Osteocyte (in vitro differentiated cells): ENCODE measurements at regions not wholly inside any gene's neighbourhood (a gene's known extent, or its start where the extent isn't known, plus 50 kb on each side); places are given as distances from the start of the nearest gene placed in this dataset.

ENCODE experiments used
- DNase-seq: peaks from one replicate; pipeline ENCODE4 v3.0.0; 2021; ENCODE audit warnings: mixed read lengths; ENCODE audit not compliant: unreplicated experiment; ENCODE audit errors: extremely low spot score
- H3K27ac Mint-ChIP-seq: one replicate; pipeline ENCODE4 v1.8.0; 2021; ENCODE audit warnings: mild to moderate bottlenecking, mixed read lengths; ENCODE audit not compliant: unreplicated experiment
- H3K27me3 Mint-ChIP-seq: one replicate; pipeline ENCODE4 v1.8.0; 2021; ENCODE audit warnings: mixed read lengths; ENCODE audit not compliant: unreplicated experiment
- H3K36me3 Mint-ChIP-seq: one replicate; pipeline ENCODE4 v1.8.0; 2021; ENCODE audit warnings: mixed read lengths; ENCODE audit not compliant: unreplicated experiment
- H3K4me1 Mint-ChIP-seq: one replicate; pipeline ENCODE4 v1.8.0; 2021; ENCODE audit warnings: mixed read lengths; ENCODE audit not compliant: unreplicated experiment
- H3K4me3 Mint-ChIP-seq: one replicate; pipeline ENCODE4 v1.8.0; 2021; ENCODE audit warnings: mild to moderate bottlenecking, moderate library complexity, mixed read lengths; ENCODE audit not compliant: unreplicated experiment
- H3K9me3 Mint-ChIP-seq: one replicate; pipeline ENCODE4 v1.8.0; 2021; ENCODE audit warnings: mixed read lengths; ENCODE audit not compliant: unreplicated experiment
- TF ChIP-seq, protein P1 (sequence below): fragments of 200-600 bp; sonication (generic); IDR thresholded peaks from 2 replicates; pipeline ENCODE4 v1.5.0; 2021; ENCODE audit warnings: antibody characterized with exemption, mild to moderate bottlenecking, moderate library complexity

DNA sequence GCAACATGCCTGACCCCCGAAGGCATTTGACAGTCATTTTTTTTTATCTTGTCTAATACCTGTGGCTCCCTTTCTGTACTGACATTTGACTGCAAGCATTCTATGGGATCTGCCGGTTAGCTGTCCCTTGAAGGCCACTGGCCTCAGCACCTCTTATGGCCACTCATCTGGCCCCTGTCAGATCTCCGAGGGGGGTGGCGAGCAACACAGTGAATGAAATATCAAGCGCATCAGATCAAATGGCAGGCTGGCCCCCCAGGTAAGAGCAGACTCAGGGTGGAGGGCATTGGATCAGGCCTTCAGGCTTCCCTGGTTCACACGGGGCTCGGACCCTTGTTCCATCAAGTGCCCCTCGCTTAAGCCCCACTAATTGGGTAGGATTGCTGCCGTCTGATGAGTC is 199.6 kb upstream of the MKI67 start:
- Mint-ChIP-seq H3K9me3 (peaks cover 40% of the 10 kb centered on the region), H3K4me1 (no peaks in the 10 kb centered on the region), H3K27me3 (no peaks in the 10 kb centered on the region), H3K4me3 (no peak overlapping the region), H3K27ac (no peak overlapping the region), H3K36me3 (no peaks in the 10 kb centered on the region)
- DNase-seq, result no peak
- TF ChIP-seq, protein P1, sequence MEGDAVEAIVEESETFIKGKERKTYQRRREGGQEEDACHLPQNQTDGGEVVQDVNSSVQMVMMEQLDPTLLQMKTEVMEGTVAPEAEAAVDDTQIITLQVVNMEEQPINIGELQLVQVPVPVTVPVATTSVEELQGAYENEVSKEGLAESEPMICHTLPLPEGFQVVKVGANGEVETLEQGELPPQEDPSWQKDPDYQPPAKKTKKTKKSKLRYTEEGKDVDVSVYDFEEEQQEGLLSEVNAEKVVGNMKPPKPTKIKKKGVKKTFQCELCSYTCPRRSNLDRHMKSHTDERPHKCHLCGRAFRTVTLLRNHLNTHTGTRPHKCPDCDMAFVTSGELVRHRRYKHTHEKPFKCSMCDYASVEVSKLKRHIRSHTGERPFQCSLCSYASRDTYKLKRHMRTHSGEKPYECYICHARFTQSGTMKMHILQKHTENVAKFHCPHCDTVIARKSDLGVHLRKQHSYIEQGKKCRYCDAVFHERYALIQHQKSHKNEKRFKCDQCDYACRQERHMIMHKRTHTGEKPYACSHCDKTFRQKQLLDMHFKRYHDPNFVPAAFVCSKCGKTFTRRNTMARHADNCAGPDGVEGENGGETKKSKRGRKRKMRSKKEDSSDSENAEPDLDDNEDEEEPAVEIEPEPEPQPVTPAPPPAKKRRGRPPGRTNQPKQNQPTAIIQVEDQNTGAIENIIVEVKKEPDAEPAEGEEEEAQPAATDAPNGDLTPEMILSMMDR, result no peak

DNA sequence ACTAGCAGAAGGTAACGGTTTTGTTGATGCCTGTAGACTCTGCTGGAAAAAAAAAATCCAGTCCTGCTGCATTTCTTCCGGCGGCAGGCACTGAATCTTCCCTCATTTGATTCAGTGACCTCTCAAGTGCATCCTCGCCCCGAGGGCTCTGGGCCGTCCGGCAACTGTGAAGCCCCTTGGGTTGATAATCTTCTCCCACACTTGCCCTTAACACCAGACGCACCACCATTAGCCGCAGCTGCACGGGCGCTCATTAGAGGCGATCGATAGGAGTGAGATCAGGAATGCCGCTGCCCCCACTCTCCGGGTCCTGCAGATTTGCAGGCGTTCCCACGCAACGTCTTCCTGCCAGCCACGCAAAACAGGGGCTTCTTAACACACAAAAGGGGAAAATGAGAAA is 200.0 kb upstream of the MKI67 start:
- Mint-ChIP-seq H3K27me3 (no peaks in the 10 kb centered on the region), H3K4me3 (no peak overlapping the region), H3K36me3 (no peaks in the 10 kb centered on the region), H3K27ac (no peak overlapping the region), H3K4me1 (no peaks in the 10 kb centered on the region), H3K9me3 (peaks cover 41% of the 10 kb centered on the region)
- TF ChIP-seq, protein P1, result no peak
- no peak for DNase-seq

DNA sequence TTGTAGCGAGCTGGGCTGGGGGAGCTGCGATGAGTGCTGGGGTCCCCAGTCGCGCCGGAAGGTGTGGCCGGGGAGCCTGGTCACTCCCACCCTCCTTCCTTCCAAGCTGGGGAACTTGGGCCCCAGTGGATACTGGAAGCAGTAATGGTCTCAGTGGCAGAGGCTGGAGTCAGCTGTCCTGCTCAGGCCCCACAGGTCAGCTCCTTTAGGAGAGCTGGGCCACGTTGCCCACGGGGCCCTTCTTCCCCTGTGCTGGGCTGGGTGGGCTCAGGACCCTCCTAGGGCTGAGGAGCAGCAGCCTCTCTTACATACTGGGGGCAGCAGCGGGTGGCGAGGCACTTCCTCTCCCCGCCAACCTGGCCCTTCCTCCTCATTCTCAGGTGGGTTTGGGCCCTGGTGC is 200.6 kb upstream of the MKI67 start:
- Mint-ChIP-seq H3K27ac (no peak overlapping the region), H3K27me3 (no peaks in the 10 kb centered on the region), H3K4me1 (no peaks in the 10 kb centered on the region), H3K4me3 (no peak overlapping the region), H3K9me3 (peaks cover 37% of the 10 kb centered on the region), H3K36me3 (no peaks in the 10 kb centered on the region)
- TF ChIP-seq, protein P1, result no peak
- no peak for DNase-seq

DNA sequence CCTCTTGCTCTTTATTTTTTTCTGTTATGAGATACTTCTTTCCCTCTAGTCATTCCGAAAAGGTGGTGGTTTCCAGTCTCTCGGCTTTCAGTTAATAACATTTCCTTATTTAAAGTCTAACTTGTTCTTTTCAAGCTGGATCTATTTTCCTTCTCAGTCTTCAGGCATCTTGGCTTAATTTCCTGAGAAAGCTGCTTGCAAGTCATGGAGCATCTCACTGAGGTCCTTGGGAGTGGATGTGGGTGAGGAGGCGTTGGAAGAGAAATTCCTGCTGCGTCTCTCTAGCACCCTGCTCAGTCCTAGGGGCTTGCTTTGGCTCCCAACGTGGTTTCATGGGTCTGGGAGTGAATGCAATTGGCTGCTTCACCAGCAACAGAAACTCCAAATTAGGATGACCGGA is 210.2 kb upstream of the MKI67 start:
- no peak overlapping the region for H3K4me3 Mint-ChIP-seq
- DNase-seq, result no peak
- TF ChIP-seq, protein P1, result no peak
- no peaks in the 10 kb centered on the region for H3K27me3 Mint-ChIP-seq
- no peaks in the 10 kb centered on the region for H3K4me1 Mint-ChIP-seq
- no peak overlapping the region for H3K27ac Mint-ChIP-seq
- no peaks in the 10 kb centered on the region for H3K36me3 Mint-ChIP-seq
- peaks cover 25% of the 10 kb centered on the region for H3K9me3 Mint-ChIP-seq

DNA sequence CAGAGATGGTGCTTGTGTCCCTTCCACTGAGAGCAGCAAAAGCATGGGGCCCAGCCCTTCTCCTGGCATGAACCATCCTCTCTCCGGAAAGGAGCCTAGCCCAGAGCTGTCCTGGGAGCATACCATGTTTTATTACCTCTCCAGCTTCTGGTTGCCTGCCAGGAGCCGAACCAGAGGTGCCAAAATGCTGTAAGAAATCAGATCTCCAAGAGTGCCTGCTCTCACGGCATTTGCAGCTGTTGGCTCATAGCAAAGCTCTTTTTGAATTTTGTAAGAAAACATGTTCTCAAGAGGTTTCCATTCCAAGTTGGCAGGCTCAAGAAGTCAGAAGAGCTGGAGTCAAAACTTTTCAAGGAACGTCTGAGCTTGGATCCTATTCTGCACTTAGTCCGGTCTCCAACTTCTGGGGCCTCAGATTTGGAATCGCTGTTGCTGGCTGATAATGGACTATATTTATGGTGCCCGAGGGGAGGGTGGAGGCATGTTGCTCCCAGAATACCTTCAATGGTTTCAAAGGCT is 211.7 kb upstream of the MKI67 start:
- no peak overlapping the region for H3K27ac Mint-ChIP-seq

More for the DNA sequence above, 211.7 kb upstream of the MKI67 start:
- TF ChIP-seq, protein P1, result no peak
- Mint-ChIP-seq H3K4me3 (no peak overlapping the region), H3K9me3 (peaks cover 34% of the 10 kb centered on the region), H3K4me1 (no peaks in the 10 kb centered on the region), H3K36me3 (no peaks in the 10 kb centered on the region), H3K27me3 (no peaks in the 10 kb centered on the region)
- DNase-seq, result no peak
